ENCODE measurements at regions not wholly inside any gene's neighbourhood (a gene's known extent, or its start where the extent isn't known, plus 50 kb on each side); places are given as distances from the start of the nearest gene placed in this dataset.

DNA sequence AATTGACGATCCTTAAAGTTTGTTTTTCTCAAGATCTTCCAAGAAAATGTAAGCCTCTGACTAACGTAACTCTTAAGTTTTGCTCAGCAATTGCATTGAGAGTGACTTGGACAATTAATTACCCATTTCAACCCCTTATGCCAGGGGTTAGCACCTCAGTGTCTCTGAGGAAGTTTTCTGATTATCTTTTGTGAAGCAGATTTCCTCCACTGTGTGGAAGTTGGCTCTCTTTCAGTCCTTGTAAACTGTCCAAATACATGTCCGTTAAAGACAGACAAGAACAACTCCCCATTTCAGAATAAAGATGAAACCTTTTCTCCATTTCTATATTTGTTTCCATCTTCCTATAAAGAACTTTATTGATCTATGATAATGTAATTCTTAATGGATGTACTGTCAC, 296.4 kb upstream of the FMN2 start:
- TF ChIP-seq, protein P1, sequence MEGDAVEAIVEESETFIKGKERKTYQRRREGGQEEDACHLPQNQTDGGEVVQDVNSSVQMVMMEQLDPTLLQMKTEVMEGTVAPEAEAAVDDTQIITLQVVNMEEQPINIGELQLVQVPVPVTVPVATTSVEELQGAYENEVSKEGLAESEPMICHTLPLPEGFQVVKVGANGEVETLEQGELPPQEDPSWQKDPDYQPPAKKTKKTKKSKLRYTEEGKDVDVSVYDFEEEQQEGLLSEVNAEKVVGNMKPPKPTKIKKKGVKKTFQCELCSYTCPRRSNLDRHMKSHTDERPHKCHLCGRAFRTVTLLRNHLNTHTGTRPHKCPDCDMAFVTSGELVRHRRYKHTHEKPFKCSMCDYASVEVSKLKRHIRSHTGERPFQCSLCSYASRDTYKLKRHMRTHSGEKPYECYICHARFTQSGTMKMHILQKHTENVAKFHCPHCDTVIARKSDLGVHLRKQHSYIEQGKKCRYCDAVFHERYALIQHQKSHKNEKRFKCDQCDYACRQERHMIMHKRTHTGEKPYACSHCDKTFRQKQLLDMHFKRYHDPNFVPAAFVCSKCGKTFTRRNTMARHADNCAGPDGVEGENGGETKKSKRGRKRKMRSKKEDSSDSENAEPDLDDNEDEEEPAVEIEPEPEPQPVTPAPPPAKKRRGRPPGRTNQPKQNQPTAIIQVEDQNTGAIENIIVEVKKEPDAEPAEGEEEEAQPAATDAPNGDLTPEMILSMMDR (IDR thresholded peaks at IDR 0.05; ENCODE audit: poor library complexity), result no peak
- TF ChIP-seq EZH2 (IDR thresholded peaks at IDR 0.05; ENCODE audit: borderline replicate concordance), result no peak
- TF ChIP-seq EZH2phosphoT487 (IDR thresholded peaks at IDR 0.05; ENCODE audit: low read depth, severe bottlenecking, unreplicated experiment), result no peak

All from hepatocyte (in vitro differentiated cells).